K562 (cell line): ENCODE measurements at regions not wholly inside any gene's neighbourhood (a gene's known extent, or its start where the extent isn't known, plus 50 kb on each side); places are given as distances from the start of the nearest gene placed in this dataset.
A peak's percentile ranks its signal among the peaks of the same experiment; 100 is the strongest.

ENCODE experiments used
- ARID3A ChIP-seq: IDR thresholded peaks from 2 replicates; pipeline ENCODE4 v1.6.1; 2012; ENCODE audit warnings: low read depth, low read length, improper control_type of control experiment, borderline replicate concordance
- ATF7 ChIP-seq: fragments of 450-650 bp; IDR thresholded peaks from 2 replicates; pipeline ENCODE4 v1.7.1; 2014; ENCODE audit warnings: mild to moderate bottlenecking, moderate library complexity
- BMI1 ChIP-seq: fragments of 150-350 bp; IDR thresholded peaks from 2 replicates; pipeline ENCODE4 v1.6.1; 2014; ENCODE audit warnings: low read length
- CBFA2T2 ChIP-seq: fragments of 450-650 bp; conservative IDR thresholded peaks from 2 replicates; pipeline ENCODE4 v1.6.1; 2017; ENCODE audit warnings: mild to moderate bottlenecking
- FOXJ2 ChIP-seq: fragments of 200-800 bp; sonication (Bioruptor generic); IDR thresholded peaks from 2 replicates; pipeline ENCODE4 v1.6.1; 2016; ENCODE audit warnings: missing genetic modification characterization, missing compliant biosample characterization
- MTA2 ChIP-seq: fragments of 450-650 bp; IDR thresholded peaks from 2 replicates; pipeline ENCODE4 v1.6.1; 2016; ENCODE audit warnings: low read depth
- NCOR1 ChIP-seq: fragments of 450-650 bp; IDR thresholded peaks from 2 replicates; pipeline ENCODE4 v1.6.1; 2016; ENCODE audit warnings: mild to moderate bottlenecking, moderate library complexity
- NFXL1 ChIP-seq: fragments of 450-650 bp; formaldehyde crosslinking; IDR thresholded peaks from 2 replicates; pipeline ENCODE4 v1.4.0; 2021; ENCODE audit warnings: mild to moderate bottlenecking
- PURB ChIP-seq: sonication (generic); formaldehyde crosslinking; IDR thresholded peaks from 2 replicates; pipeline ENCODE4 v1.9.0; 2021; ENCODE audit warnings: low read depth, mild to moderate bottlenecking, missing genetic modification reagents
- REST ChIP-seq, 2 experiments: fragments of 450-650 bp; formaldehyde crosslinking in 1 of 2; IDR thresholded peaks; 2 replicates each; pipeline versions ENCODE4 v1.4.0 to v1.6.1; 2014 to 2020; ENCODE audit warnings: mild to moderate bottlenecking in 2 of 2, borderline replicate concordance in 1 of 2, low read depth in 1 of 2
- SMARCA4 ChIP-seq: fragments of 450-650 bp; IDR thresholded peaks from 2 replicates; pipeline ENCODE4 v1.6.1; 2016
- STAT5A ChIP-seq: IDR thresholded peaks from 2 replicates; pipeline ENCODE4 v1.6.1; 2012; ENCODE audit warnings: low read length, inconsistent platforms, borderline replicate concordance
- TCF3 ChIP-seq: sonication (generic); formaldehyde crosslinking; IDR thresholded peaks from 2 replicates; pipeline ENCODE4 v1.4.0; 2020; ENCODE audit warnings: mild to moderate bottlenecking, missing genetic modification reagents
- XRCC3 ChIP-seq: fragments of 450-650 bp; IDR thresholded peaks from 2 replicates; pipeline ENCODE4 v1.6.1; 2017; ENCODE audit warnings: mild to moderate bottlenecking, moderate library complexity
- ZBTB9 ChIP-seq: fragments of 450-650 bp; formaldehyde crosslinking; IDR thresholded peaks from 2 replicates; pipeline ENCODE4 v1.4.0; 2020; ENCODE audit warnings: mild to moderate bottlenecking, moderate library complexity
- ZEB2 ChIP-seq: fragments of 450-650 bp; IDR thresholded peaks from 2 replicates; pipeline ENCODE4 v1.6.1; 2016
- ZNF655 ChIP-seq: fragments of 250-450 bp; sonication (Bioruptor Pico); IDR thresholded peaks from 2 replicates; pipeline ENCODE4 v1.5.0; 2021

- TF ChIP-seq ZBTB9 (CRISPR knock-in tag) (peak; percentile 98), SMARCA4 (peak; percentile 68), FOXJ2 (tag) (peak; percentile 84), ZEB2 (peak; percentile 37; the same call in 1 of the 2 replicates), BMI1 (0 out of 2 replicates have a peak, but pooled peaks have one; percentile 27), ATF7 (peak; percentile 55; the same call in 1 of the 2 replicates), NFXL1 (CRISPR knock-in tag) (no peak), MTA2 (peak; percentile 54; the same call in 1 of the 2 replicates), CBFA2T2 (peak; percentile 79), TCF3 (CRISPR knock-in tag) (peak; percentile 85), ZNF655 (CRISPR knock-in tag) (no peak), REST (IDR thresholded peaks at IDR 0.05; ENCODE audit: borderline replicate concordance) (peak; percentile 47; the same call in 1 of the 2 replicates), REST (CRISPR knock-in tag; IDR thresholded peaks at IDR 0.05; ENCODE audit: low read depth) (no peak), STAT5A (0 out of 2 replicates have a peak, but pooled peaks have one; percentile 23), NCOR1 (peak; percentile 57; the same call in 1 of the 2 replicates), ARID3A (no peak), XRCC3 (no peak), PURB (CRISPR knock-in tag) (no peak)
These were observed 92.4 kb upstream of the JCAD start (continued) for GRCh38 chr10:30151581-30152389.
